ENCODE measurements at regions not wholly inside any gene's neighbourhood (a gene's known extent, or its start where the extent isn't known, plus 50 kb on each side); places are given as distances from the start of the nearest gene placed in this dataset.

DNA sequence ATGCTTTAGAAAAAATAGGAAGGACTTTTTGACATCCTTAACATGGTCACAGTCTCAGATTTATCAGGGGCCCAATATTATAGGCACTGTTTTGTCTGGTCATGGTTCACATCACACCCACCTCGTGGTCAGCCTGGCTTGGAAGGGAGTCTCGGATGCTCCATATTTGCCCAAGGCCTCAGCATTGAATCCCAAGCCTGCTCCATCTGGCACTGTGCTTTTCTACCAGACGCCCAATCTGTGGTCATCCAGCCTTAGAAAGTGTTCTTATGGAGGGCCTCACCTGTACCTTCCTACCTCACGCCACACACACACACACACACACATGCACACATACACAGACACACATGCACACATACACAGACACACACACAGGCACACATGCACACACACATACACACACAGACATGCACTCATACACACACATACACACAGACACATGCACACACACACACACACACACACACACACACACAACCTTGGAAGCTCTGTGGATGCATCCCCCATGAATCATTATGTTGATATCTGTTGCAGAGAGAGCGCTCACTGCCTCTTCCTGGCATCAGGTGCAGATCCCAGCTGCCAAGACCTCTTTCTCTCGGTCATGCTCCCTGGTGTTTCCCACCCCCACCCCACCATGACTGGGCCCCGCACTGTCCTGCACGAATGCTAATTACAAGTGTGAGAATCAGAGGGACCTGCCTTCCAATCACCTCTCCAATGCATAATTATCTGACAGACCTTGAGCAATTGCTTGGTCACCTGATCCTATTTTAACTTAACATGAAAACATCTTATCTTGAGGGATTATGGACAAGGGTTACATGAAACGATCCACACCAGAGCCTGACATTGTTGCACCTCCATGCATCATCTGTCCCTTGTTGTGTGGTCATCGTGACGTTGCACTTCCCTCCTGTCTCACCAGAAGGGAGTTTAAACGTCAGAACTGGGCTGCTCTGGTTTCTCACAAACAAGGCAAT, 122.7 kb upstream of the TMEM72 start:
- TF ChIP-seq, protein P1, sequence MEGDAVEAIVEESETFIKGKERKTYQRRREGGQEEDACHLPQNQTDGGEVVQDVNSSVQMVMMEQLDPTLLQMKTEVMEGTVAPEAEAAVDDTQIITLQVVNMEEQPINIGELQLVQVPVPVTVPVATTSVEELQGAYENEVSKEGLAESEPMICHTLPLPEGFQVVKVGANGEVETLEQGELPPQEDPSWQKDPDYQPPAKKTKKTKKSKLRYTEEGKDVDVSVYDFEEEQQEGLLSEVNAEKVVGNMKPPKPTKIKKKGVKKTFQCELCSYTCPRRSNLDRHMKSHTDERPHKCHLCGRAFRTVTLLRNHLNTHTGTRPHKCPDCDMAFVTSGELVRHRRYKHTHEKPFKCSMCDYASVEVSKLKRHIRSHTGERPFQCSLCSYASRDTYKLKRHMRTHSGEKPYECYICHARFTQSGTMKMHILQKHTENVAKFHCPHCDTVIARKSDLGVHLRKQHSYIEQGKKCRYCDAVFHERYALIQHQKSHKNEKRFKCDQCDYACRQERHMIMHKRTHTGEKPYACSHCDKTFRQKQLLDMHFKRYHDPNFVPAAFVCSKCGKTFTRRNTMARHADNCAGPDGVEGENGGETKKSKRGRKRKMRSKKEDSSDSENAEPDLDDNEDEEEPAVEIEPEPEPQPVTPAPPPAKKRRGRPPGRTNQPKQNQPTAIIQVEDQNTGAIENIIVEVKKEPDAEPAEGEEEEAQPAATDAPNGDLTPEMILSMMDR (IDR thresholded peaks at IDR 0.05; ENCODE audit: low read depth, low read length, poor library complexity, severe bottlenecking) = no peak
- no peak for TF ChIP-seq EZH2phosphoT487 (IDR thresholded peaks at IDR 0.05; ENCODE audit: borderline replicate concordance, low read length)

Data from DOHH2 (cell line).